ENCODE measurements at regions not wholly inside any gene's neighbourhood (a gene's known extent, or its start where the extent isn't known, plus 50 kb on each side); places are given as distances from the start of the nearest gene placed in this dataset.

- TF ChIP-seq REST (IDR thresholded peaks at IDR 0.05; ENCODE audit: insufficient read depth in 1 of 2, low read depth in 2 of 2, low read length in 2 of 2) (no peak), TAF1 (IDR thresholded peaks at IDR 0.05; ENCODE audit: borderline replicate concordance, insufficient read depth, low read length) (no peak), SIN3A (IDR thresholded peaks at IDR 0.05; ENCODE audit: borderline replicate concordance, insufficient read depth, low read length) (no peak)
Measured at GRCh38 chr1:58090640-58091039, 455.9 kb downstream of the OMA1 start.
